T-helper 2 cell treated with Interferon-gamma antibody and Interleukin-4, amounts not matched to agents 5 μg/mL and 100 μg/mL, for 36 hours (primary cell): ENCODE measurements at regions not wholly inside any gene's neighbourhood (a gene's known extent, or its start where the extent isn't known, plus 50 kb on each side); places are given as distances from the start of the nearest gene placed in this dataset.

ENCODE experiments used
- DNase-seq: peaks from one replicate; pipeline ENCODE4 v3.0.0; 2021; ENCODE audit warnings: low spot score
- H3K27ac Mint-ChIP-seq: one replicate; pipeline ENCODE4 v1.8.0; 2021; ENCODE audit warnings: mild to moderate bottlenecking, mixed read lengths
- H3K27me3 Mint-ChIP-seq: one replicate; pipeline ENCODE4 v1.8.0; 2021; ENCODE audit warnings: low read depth, mixed read lengths
- H3K36me3 Mint-ChIP-seq: one replicate; pipeline ENCODE4 v1.8.0; 2021; ENCODE audit warnings: low read depth, mixed read lengths
- H3K4me1 Mint-ChIP-seq: one replicate; pipeline ENCODE4 v1.8.0; 2021; ENCODE audit warnings: low read depth, mixed read lengths
- H3K4me3 Mint-ChIP-seq: one replicate; pipeline ENCODE4 v1.8.0; 2022; ENCODE audit warnings: mild to moderate bottlenecking, moderate library complexity, mixed read lengths
- H3K9me3 Mint-ChIP-seq: one replicate; pipeline ENCODE4 v1.8.0; 2021; ENCODE audit warnings: mixed read lengths

- Mint-ChIP-seq H3K9me3 (no peaks in the 10 kb centered on the region), H3K4me3 (no peak overlapping the region), H3K27me3 (peaks cover 37% of the 10 kb centered on the region), H3K4me1 (peaks cover 1% of the 10 kb centered on the region), H3K36me3 (no peaks in the 10 kb centered on the region), H3K27ac (no peak overlapping the region)
- DNase-seq = no peak
These were observed 266.6 kb upstream of the ID2 start for GRCh38 chr2:8414946-8415879.

GRCh38 chr2:8416001-8416571 lies 265.8 kb upstream of the ID2 start:
- no peak for DNase-seq
- Mint-ChIP-seq H3K4me1 (peaks cover 1% of the 10 kb centered on the region), H3K36me3 (no peaks in the 10 kb centered on the region), H3K27ac (no peak overlapping the region), H3K4me3 (no peak overlapping the region), H3K27me3 (peaks cover 45% of the 10 kb centered on the region), H3K9me3 (no peaks in the 10 kb centered on the region)

- H3K27me3 Mint-ChIP-seq = peaks cover 43% of the 10 kb centered on the region
These were observed 264.7 kb upstream of the ID2 start for GRCh38 chr2:8416849-8417832.

GRCh38 chr2:8418721-8419120 lies 263.1 kb upstream of the ID2 start:
- no peak for DNase-seq
- no peak overlapping the region for H3K27ac Mint-ChIP-seq
- H3K36me3 Mint-ChIP-seq = no peaks in the 10 kb centered on the region
- no peaks in the 10 kb centered on the region for H3K9me3 Mint-ChIP-seq
- no peak overlapping the region for H3K4me3 Mint-ChIP-seq
- peaks cover under 1% of the 10 kb centered on the region for H3K4me1 Mint-ChIP-seq
- H3K27me3 Mint-ChIP-seq = peaks cover 45% of the 10 kb centered on the region

More at GRCh38 chr2:8416849-8417832, 264.7 kb upstream of the ID2 start:
- no peak overlapping the region for H3K4me3 Mint-ChIP-seq
- no peaks in the 10 kb centered on the region for H3K36me3 Mint-ChIP-seq
- H3K4me1 Mint-ChIP-seq = peaks cover 1% of the 10 kb centered on the region
- no peaks in the 10 kb centered on the region for H3K9me3 Mint-ChIP-seq
- DNase-seq = no peak
- H3K27ac Mint-ChIP-seq = no peak overlapping the region

- DNase-seq = no peak
- no peak overlapping the region for H3K4me3 Mint-ChIP-seq
- H3K27me3 Mint-ChIP-seq = peaks cover 39% of the 10 kb centered on the region
These were observed 260.0 kb upstream of the ID2 start for GRCh38 chr2:8421658-8422449.

GRCh38 chr2:8422450-8422800 lies 259.4 kb upstream of the ID2 start:
- no peak overlapping the region for H3K27ac Mint-ChIP-seq
- H3K27me3 Mint-ChIP-seq = peaks cover 39% of the 10 kb centered on the region

More at GRCh38 chr2:8421658-8422449, 260.0 kb upstream of the ID2 start:
- Mint-ChIP-seq H3K27ac (no peak overlapping the region), H3K4me1 (peaks cover 19% of the 10 kb centered on the region), H3K9me3 (no peaks in the 10 kb centered on the region), H3K36me3 (peaks cover 3% of the 10 kb centered on the region)

GRCh38 chr2:8424997-8425900 lies 256.6 kb upstream of the ID2 start:
- DNase-seq = peak; percentile 45
- H3K27me3 Mint-ChIP-seq = peaks cover 28% of the 10 kb centered on the region
- H3K36me3 Mint-ChIP-seq = peaks cover 3% of the 10 kb centered on the region
- H3K4me1 Mint-ChIP-seq = peaks cover 19% of the 10 kb centered on the region
- no peak overlapping the region for H3K4me3 Mint-ChIP-seq
- H3K27ac Mint-ChIP-seq = peak overlapping the region; percentile 35
- no peaks in the 10 kb centered on the region for H3K9me3 Mint-ChIP-seq

More at GRCh38 chr2:8422450-8422800, 259.4 kb upstream of the ID2 start:
- Mint-ChIP-seq H3K36me3 (peaks cover 3% of the 10 kb centered on the region), H3K4me3 (no peak overlapping the region), H3K4me1 (peaks cover 19% of the 10 kb centered on the region), H3K9me3 (no peaks in the 10 kb centered on the region)
- DNase-seq = no peak

GRCh38 chr2:8426550-8426949 lies 255.3 kb upstream of the ID2 start:
- Mint-ChIP-seq H3K4me1 (peaks cover 21% of the 10 kb centered on the region), H3K9me3 (no peaks in the 10 kb centered on the region), H3K27me3 (peaks cover 18% of the 10 kb centered on the region), H3K36me3 (peaks cover 4% of the 10 kb centered on the region), H3K27ac (no peak overlapping the region), H3K4me3 (no peak overlapping the region)
- no peak for DNase-seq

- Mint-ChIP-seq H3K27me3 (peaks cover 14% of the 10 kb centered on the region), H3K27ac (no peak overlapping the region), H3K4me3 (no peak overlapping the region), H3K4me1 (peaks cover 21% of the 10 kb centered on the region), H3K36me3 (peaks cover 4% of the 10 kb centered on the region), H3K9me3 (no peaks in the 10 kb centered on the region)
- no peak for DNase-seq
These were observed 254.6 kb upstream of the ID2 start for GRCh38 chr2:8427211-8427610.

- Mint-ChIP-seq H3K4me3 (no peak overlapping the region), H3K27ac (no peak overlapping the region), H3K9me3 (no peaks in the 10 kb centered on the region), H3K36me3 (peaks cover 4% of the 10 kb centered on the region), H3K27me3 (peaks cover 2% of the 10 kb centered on the region), H3K4me1 (peaks cover 17% of the 10 kb centered on the region)
- DNase-seq = no peak
These were observed 251.2 kb upstream of the ID2 start for GRCh38 chr2:8430628-8431027.

GRCh38 chr2:8431446-8432125 lies 250.3 kb upstream of the ID2 start:
- Mint-ChIP-seq H3K9me3 (no peaks in the 10 kb centered on the region), H3K27ac (peak overlapping the region; percentile 31), H3K36me3 (peaks cover 4% of the 10 kb centered on the region), H3K27me3 (peaks cover 2% of the 10 kb centered on the region), H3K4me3 (no peak overlapping the region), H3K4me1 (peaks cover 10% of the 10 kb centered on the region)
- no peak for DNase-seq
